ENCODE measurements at regions not wholly inside any gene's neighbourhood (a gene's known extent, or its start where the extent isn't known, plus 50 kb on each side); places are given as distances from the start of the nearest gene placed in this dataset.

- CTCF ChIA-PET: no interaction called here
- H3K9me3 ChIP-seq (ENCODE audit: control insufficient read depth, insufficient read depth, low read length): no peaks in the 10 kb centered on the region; the same call in 1 of the 2 replicates
- DNase-seq (ENCODE audit: low read depth, low spot score): no peak
- H3K4me3 ChIP-seq (ENCODE audit: low read depth, low read length): no peak overlapping the region
- H3K27ac ChIP-seq (ENCODE audit: low read depth, low read length): no peak overlapping the region
- TF ChIP-seq, protein P1, sequence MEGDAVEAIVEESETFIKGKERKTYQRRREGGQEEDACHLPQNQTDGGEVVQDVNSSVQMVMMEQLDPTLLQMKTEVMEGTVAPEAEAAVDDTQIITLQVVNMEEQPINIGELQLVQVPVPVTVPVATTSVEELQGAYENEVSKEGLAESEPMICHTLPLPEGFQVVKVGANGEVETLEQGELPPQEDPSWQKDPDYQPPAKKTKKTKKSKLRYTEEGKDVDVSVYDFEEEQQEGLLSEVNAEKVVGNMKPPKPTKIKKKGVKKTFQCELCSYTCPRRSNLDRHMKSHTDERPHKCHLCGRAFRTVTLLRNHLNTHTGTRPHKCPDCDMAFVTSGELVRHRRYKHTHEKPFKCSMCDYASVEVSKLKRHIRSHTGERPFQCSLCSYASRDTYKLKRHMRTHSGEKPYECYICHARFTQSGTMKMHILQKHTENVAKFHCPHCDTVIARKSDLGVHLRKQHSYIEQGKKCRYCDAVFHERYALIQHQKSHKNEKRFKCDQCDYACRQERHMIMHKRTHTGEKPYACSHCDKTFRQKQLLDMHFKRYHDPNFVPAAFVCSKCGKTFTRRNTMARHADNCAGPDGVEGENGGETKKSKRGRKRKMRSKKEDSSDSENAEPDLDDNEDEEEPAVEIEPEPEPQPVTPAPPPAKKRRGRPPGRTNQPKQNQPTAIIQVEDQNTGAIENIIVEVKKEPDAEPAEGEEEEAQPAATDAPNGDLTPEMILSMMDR (IDR thresholded peaks at IDR 0.05; ENCODE audit: low read depth, low read length): no peak
- H3K27me3 ChIP-seq (ENCODE audit: control insufficient read depth, insufficient read depth, low read length): no peaks in the 10 kb centered on the region
- POLR2A ChIA-PET: no interaction called here
These were observed 136.1 kb upstream of the SGO1 start for GRCh38 chr3:20322085-20322484.

DNA sequence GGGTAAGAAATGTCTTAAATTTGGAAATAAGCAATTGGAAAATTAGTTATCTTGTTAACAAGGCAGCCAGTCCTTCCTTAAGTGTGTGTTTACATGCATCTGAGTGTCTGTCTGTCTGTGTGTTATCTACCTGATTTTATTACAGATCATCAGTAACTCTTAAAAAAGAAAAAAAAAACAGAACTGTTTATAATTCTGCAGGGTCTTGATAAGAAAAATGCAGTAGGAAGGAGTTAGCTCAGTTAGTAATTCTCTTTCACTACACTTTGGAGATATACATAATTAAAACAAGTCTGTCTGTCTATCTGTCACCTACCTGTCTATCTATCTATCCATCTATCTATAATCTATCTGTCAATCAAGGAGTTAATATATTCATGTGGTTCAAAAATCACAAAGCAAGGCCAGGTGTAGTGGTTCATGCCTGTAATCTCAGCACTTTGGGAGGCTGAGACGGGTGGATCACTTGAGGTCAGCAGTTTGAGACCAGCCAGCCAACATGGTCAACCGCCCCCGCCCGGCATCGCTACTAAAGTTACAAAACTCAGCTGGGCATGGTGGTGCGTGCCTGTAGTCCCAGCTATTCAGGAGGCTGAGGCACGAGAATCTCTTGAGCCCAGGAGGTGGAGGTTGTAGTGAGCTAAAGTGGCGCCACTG is 135.5 kb upstream of the SGO1 start:
- Histone ChIP-seq H3K9me3 (ENCODE audit: control insufficient read depth, insufficient read depth, low read length) (no peaks in the 10 kb centered on the region; the same call in 1 of the 2 replicates), H3K4me3 (ENCODE audit: low read depth, low read length) (no peak overlapping the region), H3K27me3 (ENCODE audit: control insufficient read depth, insufficient read depth, low read length) (no peaks in the 10 kb centered on the region), H3K27ac (ENCODE audit: low read depth, low read length) (no peak overlapping the region)
- TF ChIP-seq, protein P1 (IDR thresholded peaks at IDR 0.05; ENCODE audit: low read depth, low read length): no peak
- ChIA-PET POLR2A (no interaction called here), CTCF (no interaction called here)
- no peak for DNase-seq (ENCODE audit: low read depth, low spot score)

DNA sequence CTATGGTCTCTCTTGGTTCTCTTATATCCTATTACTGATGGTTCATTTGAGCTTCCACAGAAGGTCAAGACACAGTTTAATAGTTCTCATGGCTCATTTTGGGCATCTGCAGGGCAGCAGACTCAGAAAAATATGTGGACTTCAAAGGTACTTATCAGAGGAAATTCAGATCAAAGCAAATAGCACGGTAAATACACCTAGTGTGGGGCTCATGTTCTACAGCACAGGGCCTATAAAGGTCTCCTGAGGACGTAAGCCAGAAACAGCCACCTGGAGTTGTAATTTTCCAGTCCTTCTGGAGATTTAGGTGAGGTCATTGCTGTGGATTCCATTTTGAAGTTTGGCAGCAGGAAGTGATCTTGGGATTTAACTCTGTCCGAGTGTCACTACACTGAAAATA is 134.5 kb upstream of the SGO1 start:
- ChIA-PET CTCF (no interaction called here), POLR2A (no interaction called here)
- TF ChIP-seq, protein P1 (IDR thresholded peaks at IDR 0.05; ENCODE audit: low read depth, low read length): no peak
- no peak for DNase-seq (ENCODE audit: low read depth, low spot score)
- H3K27ac ChIP-seq (ENCODE audit: low read depth, low read length): no peak overlapping the region
- no peak overlapping the region for H3K4me3 ChIP-seq (ENCODE audit: low read depth, low read length)
- H3K9me3 ChIP-seq (ENCODE audit: control insufficient read depth, insufficient read depth, low read length): no peaks in the 10 kb centered on the region; the same call in 1 of the 2 replicates
- H3K27me3 ChIP-seq (ENCODE audit: control insufficient read depth, insufficient read depth, low read length): no peaks in the 10 kb centered on the region

DNA sequence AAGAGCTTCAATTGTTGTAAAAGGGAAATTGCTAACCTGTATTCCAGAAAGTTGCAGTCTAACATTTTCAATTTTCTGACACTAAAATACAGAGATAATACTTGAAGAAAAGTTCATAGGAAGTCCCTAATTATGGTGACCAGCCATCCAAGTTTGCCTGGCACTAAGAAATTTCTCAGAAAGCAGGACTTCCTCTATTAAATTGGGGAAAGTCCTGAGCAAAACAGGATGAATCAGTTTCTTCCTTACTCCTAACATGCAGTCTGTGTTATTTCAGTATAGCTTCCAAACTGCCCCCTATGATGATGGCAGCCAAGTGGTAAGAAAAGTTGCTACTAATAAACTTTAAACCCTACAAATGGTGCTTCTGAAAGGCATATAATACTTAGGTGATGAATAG is 133.5 kb upstream of the SGO1 start:
- POLR2A ChIA-PET: no interaction called here

DNA sequence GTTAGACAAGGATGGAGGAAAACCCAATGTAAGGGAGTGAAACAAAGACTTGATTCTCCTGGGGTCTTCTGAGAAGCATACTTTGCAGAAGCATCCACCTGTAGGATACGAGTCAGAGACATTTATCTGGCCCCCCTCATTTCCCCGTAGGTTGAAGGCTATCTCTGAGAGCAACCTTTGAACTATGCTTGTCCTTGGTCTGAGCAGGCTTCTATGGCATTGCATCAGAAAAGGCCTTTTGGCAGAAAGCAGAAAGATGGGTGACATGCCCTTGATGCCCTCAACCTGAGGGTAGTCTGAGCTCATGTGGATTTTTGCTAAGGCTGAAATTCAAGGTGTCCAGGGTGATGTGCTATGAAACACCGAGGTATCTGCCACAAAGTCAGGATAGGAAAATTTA is 131.6 kb upstream of the SGO1 start:
- H3K9me3 ChIP-seq (ENCODE audit: control insufficient read depth, insufficient read depth, low read length): no peaks in the 10 kb centered on the region
- ChIA-PET CTCF (no interaction called here), POLR2A (no interaction called here)
- no peaks in the 10 kb centered on the region for H3K27me3 ChIP-seq (ENCODE audit: control insufficient read depth, insufficient read depth, low read length)
- no peak overlapping the region for H3K4me3 ChIP-seq (ENCODE audit: low read depth, low read length)
- TF ChIP-seq, protein P1 (IDR thresholded peaks at IDR 0.05; ENCODE audit: low read depth, low read length): no peak
- DNase-seq (ENCODE audit: low read depth, low spot score): no peak
- no peak overlapping the region for H3K27ac ChIP-seq (ENCODE audit: low read depth, low read length)

More for the DNA sequence above, 133.5 kb upstream of the SGO1 start:
- no peaks in the 10 kb centered on the region; the same call in 1 of the 2 replicates for H3K9me3 ChIP-seq (ENCODE audit: control insufficient read depth, insufficient read depth, low read length)
- no peak for DNase-seq (ENCODE audit: low read depth, low spot score)
- CTCF ChIA-PET: no interaction called here
- TF ChIP-seq, protein P1 (IDR thresholded peaks at IDR 0.05; ENCODE audit: low read depth, low read length): no peak
- H3K4me3 ChIP-seq (ENCODE audit: low read depth, low read length): no peak overlapping the region
- H3K27ac ChIP-seq (ENCODE audit: low read depth, low read length): no peak overlapping the region
- H3K27me3 ChIP-seq (ENCODE audit: control insufficient read depth, insufficient read depth, low read length): no peaks in the 10 kb centered on the region

Data from AG04450 (cell line).